Psoas muscle (tissue), 7 donors: ENCODE measurements at regions not wholly inside any gene's neighbourhood (a gene's known extent, or its start where the extent isn't known, plus 50 kb on each side); places are given as distances from the start of the nearest gene placed in this dataset.

Experiments
- ATAC-seq, 4 donors: fragments of 200-7000 bp; cut with Tn5 transposase; one replicate each; pipeline ENCODE4 v1.9.1; 2020; ENCODE audit warnings: moderate library complexity in 3 of 4, mild to moderate bottlenecking in 2 of 4
- DNase-seq, 2 donors: peaks; one replicate each; pipeline ENCODE4 v3.0.0-alpha.2; 2020
- H3K27ac ChIP-seq: fragments of 200-600 bp; one replicate; pipeline ENCODE4 v1.8.0; 2022
- H3K27me3 ChIP-seq, 3 donors: fragments of 200-600 bp in 1 of 3; one replicate each; pipeline versions ENCODE4 v1.6.1 to v1.8.0; 2013 to 2022; ENCODE audit warnings: low read length in 2 of 3, mild to moderate bottlenecking in 2 of 3, moderate library complexity in 1 of 3; ENCODE audit not compliant: insufficient read depth in 3 of 3
- H3K36me3 ChIP-seq, 2 donors: fragments of 200-600 bp in 1 of 2; one replicate each; pipeline versions ENCODE4 v1.6.1 to v1.8.0; 2013 to 2022; ENCODE audit warnings: low read depth in 1 of 2, mild to moderate bottlenecking in 1 of 2, moderate library complexity in 1 of 2; ENCODE audit not compliant: insufficient read depth in 1 of 2
- H3K4me1 ChIP-seq: fragments of 200-600 bp; one replicate; pipeline ENCODE4 v1.8.0; 2022
- H3K4me3 ChIP-seq: fragments of 200-600 bp; one replicate; pipeline ENCODE4 v1.8.0; 2022; ENCODE audit warnings: mild to moderate bottlenecking
- H3K9me3 ChIP-seq: fragments of 200-600 bp; one replicate; pipeline ENCODE4 v1.8.0; 2022
- CTCF ChIP-seq: fragments of 200-600 bp; IDR thresholded peaks from one replicate; pipeline ENCODE4 v1.8.0; 2022; ENCODE audit warnings: antibody characterized with exemption
- WGBS, 3 donors: extraction: QIAGEN DNeasy Blood & Tissue Kit; methylation state at CpG; one replicate each; pipeline versions ENCODE4 v1.1.6 to v1.1.7; 2013; 5-methylcytosine and 5-hydroxymethylcytosine counted together
- intact Hi-C, 2 donors: fragments of 100-400 bp; cut with DNase I; formaldehyde crosslinking; loops; one replicate each; pipeline versions ENCODE4 v1.11.0 to v1.14.2; 2022
- donor health status: healthy with polysubstance abuse.
- donor health status: DM: no; HTN: no; CAD: no; lungs with moderate emphysema.
- donor health status: Bipolar disorder and iron deficiency.
- donor health status: healthy.
- donor health status: DM: yes; HTN: yes; CAD: no.
- donor health status: DM: no; HTN: no; CAD: no.
- donor health status: DM: yes; HTN: yes; CAD: no.

GRCh38 chr17:13140750-13141149 lies 122.9 kb upstream of the ELAC2 start:
- no peaks in the 10 kb centered on the region for H3K36me3 ChIP-seq
- H3K9me3 ChIP-seq: no peaks in the 10 kb centered on the region
- H3K27ac ChIP-seq: no peak overlapping the region
- no peak for ATAC-seq
- H3K27me3 ChIP-seq: no peaks in the 10 kb centered on the region
- TF ChIP-seq CTCF: no peak
- DNase-seq: no peak
- 19 to 30% (median 25%) methylated on average over 2 of the region's 2 CpGs for WGBS, 3 donors
- no peak overlapping the region for H3K4me3 ChIP-seq
- intact Hi-C loops: no loop called here
- no peaks in the 10 kb centered on the region for H3K4me1 ChIP-seq

GRCh38 chr17:13135506-13135905 lies 117.7 kb upstream of the ELAC2 start:
- no peaks in the 10 kb centered on the region for H3K4me1 ChIP-seq
- ATAC-seq (no peak), DNase-seq (no peak)
- no peak for TF ChIP-seq CTCF
- no peaks in the 10 kb centered on the region for H3K9me3 ChIP-seq
- H3K4me3 ChIP-seq: no peak overlapping the region
- no peaks in the 10 kb centered on the region for H3K36me3 ChIP-seq
- WGBS, 3 donors: 53 to 57% (median 57%) methylated on average over 5 of the region's 5 CpGs
- no peak overlapping the region for H3K27ac ChIP-seq
- intact Hi-C loops: no loop called here
- no peaks in the 10 kb centered on the region for H3K27me3 ChIP-seq

GRCh38 chr17:13134076-13134475 lies 116.2 kb upstream of the ELAC2 start:
- Histone ChIP-seq H3K9me3 (no peaks in the 10 kb centered on the region), H3K36me3 (no peaks in the 10 kb centered on the region), H3K4me3 (no peak overlapping the region), H3K27me3 (no peaks in the 10 kb centered on the region), H3K27ac (no peak overlapping the region), H3K4me1 (no peaks in the 10 kb centered on the region)
- no peak for TF ChIP-seq CTCF
- intact Hi-C loops: no loop called here
- 23 to 32% (median 24%) methylated on average over 1 of the region's 1 CpG for WGBS, 3 donors
- ATAC-seq: no peak
- DNase-seq: no peak

- intact Hi-C loops: no loop called here
- no peak for ATAC-seq
- WGBS, 3 donors: 61 to 66% (median 63%) methylated on average over 5 of the region's 5 CpGs
These were observed 113.4 kb upstream of the ELAC2 start for GRCh38 chr17:13131225-13131624.

More at GRCh38 chr17:13131225-13131624, 113.4 kb upstream of the ELAC2 start:
- no peaks in the 10 kb centered on the region for H3K36me3 ChIP-seq
- no peak overlapping the region for H3K27ac ChIP-seq
- TF ChIP-seq CTCF: no peak
- no peaks in the 10 kb centered on the region for H3K4me1 ChIP-seq
- no peaks in the 10 kb centered on the region for H3K27me3 ChIP-seq
- DNase-seq: no peak
- no peak overlapping the region for H3K4me3 ChIP-seq
- no peaks in the 10 kb centered on the region for H3K9me3 ChIP-seq
